ENCODE measurements at regions not wholly inside any gene's neighbourhood (a gene's known extent, or its start where the extent isn't known, plus 50 kb on each side); places are given as distances from the start of the nearest gene placed in this dataset.

DNA sequence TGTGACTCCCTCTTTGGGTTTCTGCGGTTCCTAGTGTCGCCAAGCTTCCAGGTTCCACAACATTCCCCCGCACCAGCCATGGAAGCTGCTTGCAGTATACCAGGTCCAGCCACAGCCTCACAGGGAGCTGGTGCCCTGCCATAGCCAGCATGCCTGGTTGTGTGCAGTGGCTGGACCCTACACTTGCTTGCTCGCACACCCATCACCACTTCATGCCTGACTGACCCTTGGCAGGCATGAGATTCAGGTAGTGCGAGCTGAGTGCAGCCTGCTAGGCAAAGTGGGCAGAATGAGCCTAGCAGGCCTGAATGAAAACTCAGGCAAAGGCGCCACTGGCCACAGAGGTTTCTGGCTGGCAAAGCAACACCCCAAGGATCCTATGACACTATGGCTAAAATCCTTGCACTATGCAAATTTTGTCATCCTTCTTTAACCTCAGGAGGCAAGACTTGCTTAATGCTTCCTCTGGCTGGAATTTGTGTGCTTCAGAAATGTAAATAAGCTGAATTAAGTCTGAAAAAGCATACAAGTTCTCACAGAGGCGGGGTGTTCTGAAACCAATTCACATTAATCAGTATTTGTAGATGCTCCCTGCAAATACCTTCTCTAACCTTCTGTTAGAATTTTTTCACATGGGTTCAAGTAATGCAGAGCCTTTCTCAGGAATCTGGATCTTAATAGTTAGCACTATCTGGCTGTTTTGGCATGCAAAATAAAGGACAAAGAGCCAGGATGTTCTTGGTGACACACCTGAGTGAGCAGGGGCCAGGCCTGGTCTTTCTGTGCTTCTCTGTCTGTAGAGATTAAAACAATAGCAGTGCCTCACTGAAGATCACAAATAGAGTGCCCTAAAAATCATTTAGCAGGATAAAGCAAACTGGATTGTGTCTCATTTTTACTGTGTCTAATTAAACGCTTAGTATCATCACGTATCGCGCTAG lies 256.9 kb downstream of the GPATCH2 start:
- Histone ChIP-seq H3K36me3 (ENCODE audit: control insufficient read depth, insufficient read depth, low read length) (no peaks in the 10 kb centered on the region), H3K4me1 (ENCODE audit: control insufficient read depth, insufficient read depth, low read length, poor library complexity, severe bottlenecking) (peaks cover 3% of the 10 kb centered on the region), H3K27ac (ENCODE audit: low read depth, low read length, severe bottlenecking) (no peak overlapping the region), H3K4me3 (ENCODE audit: extremely low read depth, insufficient read depth, low read length, poor library complexity, severe bottlenecking) (no peak overlapping the region), H3K9me3 (ENCODE audit: control insufficient read depth, low read length) (peaks cover 12% of the 10 kb centered on the region)
- 86 to 88% methylated on average over 8 to 9 of the region's 11 CpGs for WGBS, 2 experiments (ENCODE audit: insufficient coverage in 2 of 2)

GRCh38 chr1:217372049-217372970 lies 258.6 kb downstream of the GPATCH2 start:
- Histone ChIP-seq H3K36me3 (ENCODE audit: control insufficient read depth, insufficient read depth, low read length) (no peaks in the 10 kb centered on the region), H3K27ac (ENCODE audit: low read depth, low read length, severe bottlenecking) (peak overlapping the region; percentile 53), H3K4me1 (ENCODE audit: control insufficient read depth, insufficient read depth, low read length, poor library complexity, severe bottlenecking) (peaks cover 3% of the 10 kb centered on the region), H3K9me3 (ENCODE audit: control insufficient read depth, low read length) (peaks cover 12% of the 10 kb centered on the region), H3K4me3 (ENCODE audit: extremely low read depth, insufficient read depth, low read length, poor library complexity, severe bottlenecking) (no peak overlapping the region)
- 77 to 92% methylated on average over 6 of the region's 7 CpGs for WGBS, 2 experiments (ENCODE audit: insufficient coverage in 2 of 2)

DNA sequence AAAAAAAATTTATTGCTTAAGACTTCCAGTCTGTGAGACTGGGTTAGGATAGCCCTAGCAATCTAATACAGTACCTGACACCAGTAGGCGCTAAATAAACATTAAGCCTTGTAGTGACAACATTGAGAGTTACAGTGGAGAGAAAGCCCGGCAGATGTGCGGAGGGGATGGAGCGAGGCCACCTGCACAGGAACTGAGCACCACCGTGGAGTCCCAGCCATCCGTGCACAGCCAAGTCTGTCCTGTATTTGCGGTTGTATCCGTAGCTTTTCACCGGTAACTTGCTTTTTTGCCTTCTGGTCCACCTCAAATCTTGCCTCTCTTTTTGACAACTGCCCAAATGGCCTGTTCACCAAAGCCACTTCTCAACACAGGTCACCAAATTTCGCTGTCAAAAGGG lies 260.1 kb downstream of the GPATCH2 start:
- Histone ChIP-seq H3K4me1 (ENCODE audit: control insufficient read depth, insufficient read depth, low read length, poor library complexity, severe bottlenecking) (peaks cover 3% of the 10 kb centered on the region), H3K9me3 (ENCODE audit: control insufficient read depth, low read length) (peaks cover 12% of the 10 kb centered on the region), H3K27ac (ENCODE audit: low read depth, low read length, severe bottlenecking) (no peak overlapping the region), H3K4me3 (ENCODE audit: extremely low read depth, insufficient read depth, low read length, poor library complexity, severe bottlenecking) (no peak overlapping the region), H3K36me3 (ENCODE audit: control insufficient read depth, insufficient read depth, low read length) (no peaks in the 10 kb centered on the region)
- 87 to 91% methylated on average over 10 of the region's 10 CpGs for WGBS, 2 experiments (ENCODE audit: insufficient coverage in 2 of 2)

DNA sequence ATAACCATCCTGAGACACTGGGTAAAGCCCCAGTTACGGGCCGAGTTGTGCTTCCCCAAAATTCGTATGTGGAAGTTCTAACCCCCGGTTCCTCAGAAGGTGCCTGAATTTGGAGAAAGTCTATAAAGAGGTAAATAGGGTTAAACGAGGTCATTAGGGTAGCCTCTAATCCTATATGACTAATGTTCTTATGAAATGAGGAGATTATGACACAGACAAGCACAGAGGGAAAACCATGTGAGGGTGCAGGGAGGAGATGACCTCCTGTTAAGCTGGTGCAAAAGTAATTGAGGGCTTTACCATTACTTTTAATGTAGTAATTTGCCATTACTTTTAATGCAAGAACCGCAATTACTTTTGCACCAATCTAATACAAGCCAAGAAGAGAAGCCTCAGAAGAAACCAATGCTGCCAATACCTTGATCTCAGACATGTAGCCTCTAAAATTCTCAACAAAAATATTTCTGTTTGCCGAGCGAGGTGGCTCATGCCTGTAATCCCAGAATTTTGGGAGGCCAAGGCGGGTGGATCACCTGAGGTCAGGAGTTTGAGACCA lies 260.8 kb downstream of the GPATCH2 start:
- peaks cover 12% of the 10 kb centered on the region for H3K9me3 ChIP-seq (ENCODE audit: control insufficient read depth, low read length)
- H3K4me3 ChIP-seq (ENCODE audit: extremely low read depth, insufficient read depth, low read length, poor library complexity, severe bottlenecking), result no peak overlapping the region
- H3K27ac ChIP-seq (ENCODE audit: low read depth, low read length, severe bottlenecking), result no peak overlapping the region
- 84 to 86% methylated on average over 7 to 8 of the region's 9 CpGs for WGBS, 2 experiments (ENCODE audit: insufficient coverage in 2 of 2)
- no peaks in the 10 kb centered on the region for H3K36me3 ChIP-seq (ENCODE audit: control insufficient read depth, insufficient read depth, low read length)
- peaks cover 3% of the 10 kb centered on the region for H3K4me1 ChIP-seq (ENCODE audit: control insufficient read depth, insufficient read depth, low read length, poor library complexity, severe bottlenecking)

- no peaks in the 10 kb centered on the region for H3K36me3 ChIP-seq (ENCODE audit: control insufficient read depth, insufficient read depth, low read length)
- no peak overlapping the region for H3K27ac ChIP-seq (ENCODE audit: low read depth, low read length, severe bottlenecking)
- WGBS, 2 experiments (ENCODE audit: insufficient coverage in 2 of 2), result 0 to 29% methylated on average over 1 to 5 of the region's 8 CpGs
- H3K9me3 ChIP-seq (ENCODE audit: control insufficient read depth, low read length), result peaks cover 12% of the 10 kb centered on the region
- H3K4me1 ChIP-seq (ENCODE audit: control insufficient read depth, insufficient read depth, low read length, poor library complexity, severe bottlenecking), result peaks cover 3% of the 10 kb centered on the region
- no peak overlapping the region for H3K4me3 ChIP-seq (ENCODE audit: extremely low read depth, insufficient read depth, low read length, poor library complexity, severe bottlenecking)
Measured at GRCh38 chr1:217369271-217369981, 261.5 kb downstream of the GPATCH2 start.

DNA sequence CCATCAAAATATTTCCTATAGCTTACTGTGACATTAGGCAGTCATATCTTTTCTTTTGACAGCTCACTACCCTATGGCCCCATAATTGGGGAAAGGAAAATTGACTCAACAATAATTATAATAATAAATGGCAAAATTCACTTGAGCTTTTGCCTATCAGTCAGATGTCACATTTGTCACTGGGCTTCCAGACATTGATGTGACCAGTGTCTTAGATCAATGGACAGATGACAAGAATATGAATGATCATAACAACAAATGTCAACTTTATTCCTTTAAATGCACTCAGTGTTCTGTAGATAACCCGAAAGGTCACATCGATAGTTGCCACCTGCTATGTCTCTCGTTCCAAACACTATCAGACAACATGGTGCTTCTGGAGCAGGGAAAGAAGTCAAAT lies 266.7 kb downstream of the GPATCH2 start:
- 87 to 91% methylated on average over 3 of the region's 3 CpGs for WGBS, 2 experiments (ENCODE audit: insufficient coverage in 2 of 2)
- Histone ChIP-seq H3K27ac (ENCODE audit: low read depth, low read length, severe bottlenecking) (no peak overlapping the region), H3K36me3 (ENCODE audit: control insufficient read depth, insufficient read depth, low read length) (no peaks in the 10 kb centered on the region), H3K9me3 (ENCODE audit: control insufficient read depth, low read length) (no peaks in the 10 kb centered on the region), H3K4me1 (ENCODE audit: control insufficient read depth, insufficient read depth, low read length, poor library complexity, severe bottlenecking) (no peaks in the 10 kb centered on the region), H3K4me3 (ENCODE audit: extremely low read depth, insufficient read depth, low read length, poor library complexity, severe bottlenecking) (no peak overlapping the region)

DNA sequence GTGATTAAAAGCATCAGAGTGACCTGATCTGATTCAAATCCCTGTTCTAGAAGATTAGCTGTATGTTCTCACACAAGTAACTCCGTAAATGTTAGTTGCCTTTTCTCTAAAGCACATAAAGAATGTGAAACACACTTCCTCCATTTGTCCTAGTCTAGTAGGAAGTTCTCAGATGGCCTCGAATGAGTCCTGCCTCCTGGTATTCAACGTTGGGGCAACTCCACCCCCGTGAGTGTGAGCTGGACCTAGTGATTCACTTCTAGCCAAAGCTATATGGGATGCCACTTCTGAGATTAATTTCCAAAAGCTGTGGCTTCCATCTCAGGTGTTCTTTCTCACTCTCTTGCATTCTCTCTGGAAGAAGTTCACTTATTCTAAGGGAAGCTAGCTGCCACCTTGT lies 267.6 kb downstream of the GPATCH2 start:
- WGBS, 2 experiments (ENCODE audit: insufficient coverage in 2 of 2), result 72 to 74% methylated on average over 4 of the region's 4 CpGs
- Histone ChIP-seq H3K27ac (ENCODE audit: low read depth, low read length, severe bottlenecking) (no peak overlapping the region), H3K9me3 (ENCODE audit: control insufficient read depth, low read length) (no peaks in the 10 kb centered on the region), H3K4me3 (ENCODE audit: extremely low read depth, insufficient read depth, low read length, poor library complexity, severe bottlenecking) (no peak overlapping the region), H3K36me3 (ENCODE audit: control insufficient read depth, insufficient read depth, low read length) (no peaks in the 10 kb centered on the region), H3K4me1 (ENCODE audit: control insufficient read depth, insufficient read depth, low read length, poor library complexity, severe bottlenecking) (no peaks in the 10 kb centered on the region)

- H3K4me3 ChIP-seq (ENCODE audit: extremely low read depth, insufficient read depth, low read length, poor library complexity, severe bottlenecking), result no peak overlapping the region
- H3K27ac ChIP-seq (ENCODE audit: low read depth, low read length, severe bottlenecking), result no peak overlapping the region
- WGBS, 2 experiments (ENCODE audit: insufficient coverage in 2 of 2), result 86 to 100% methylated on average over 1 to 3 of the region's 4 CpGs
- H3K36me3 ChIP-seq (ENCODE audit: control insufficient read depth, insufficient read depth, low read length), result no peaks in the 10 kb centered on the region
- H3K9me3 ChIP-seq (ENCODE audit: control insufficient read depth, low read length), result no peaks in the 10 kb centered on the region
- H3K4me1 ChIP-seq (ENCODE audit: control insufficient read depth, insufficient read depth, low read length, poor library complexity, severe bottlenecking), result no peaks in the 10 kb centered on the region
Measured at GRCh38 chr1:217360510-217360909, 270.4 kb downstream of the GPATCH2 start.

DNA sequence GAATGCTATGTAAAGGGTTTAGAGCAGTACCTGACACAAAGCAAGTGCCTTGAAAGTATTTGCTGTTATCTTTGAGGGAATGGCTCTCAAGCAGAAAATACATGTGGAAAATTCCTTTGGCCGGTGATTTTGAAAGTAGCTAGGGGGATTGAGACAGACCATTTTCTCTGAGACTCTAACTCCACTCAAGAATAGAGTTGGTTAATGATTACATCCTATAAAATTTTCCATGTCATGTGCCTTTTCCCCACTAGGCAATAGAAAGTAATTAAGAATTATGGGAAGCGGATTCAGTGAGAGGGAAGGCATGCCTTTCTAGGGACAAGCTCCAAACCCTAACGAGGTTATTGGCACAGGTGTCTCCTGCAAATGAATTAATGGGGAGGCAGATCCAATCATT lies 276.0 kb downstream of the GPATCH2 start:
- WGBS, 2 experiments (ENCODE audit: insufficient coverage in 2 of 2), result 72 to 83% methylated on average over 2 of the region's 3 CpGs

More for the DNA sequence above, 276.0 kb downstream of the GPATCH2 start:
- H3K9me3 ChIP-seq (ENCODE audit: control insufficient read depth, low read length), result no peaks in the 10 kb centered on the region
- no peak overlapping the region for H3K4me3 ChIP-seq (ENCODE audit: extremely low read depth, insufficient read depth, low read length, poor library complexity, severe bottlenecking)
- no peaks in the 10 kb centered on the region for H3K4me1 ChIP-seq (ENCODE audit: control insufficient read depth, insufficient read depth, low read length, poor library complexity, severe bottlenecking)
- no peaks in the 10 kb centered on the region for H3K36me3 ChIP-seq (ENCODE audit: control insufficient read depth, insufficient read depth, low read length)
- H3K27ac ChIP-seq (ENCODE audit: low read depth, low read length, severe bottlenecking), result no peak overlapping the region
